ENCODE measurements at regions not wholly inside any gene's neighbourhood (a gene's known extent, or its start where the extent isn't known, plus 50 kb on each side); places are given as distances from the start of the nearest gene placed in this dataset.

GRCh38 chr6:121799574-121799973 is 364.1 kb downstream of the GJA1 start:
- H3K27ac ChIP-seq = no peak overlapping the region
- no peaks in the 10 kb centered on the region for H3K36me3 ChIP-seq
- no peaks in the 10 kb centered on the region for H3K27me3 ChIP-seq
- TF ChIP-seq CTCF (IDR thresholded peaks at IDR 0.05; ENCODE audit: low read depth, low read length) = no peak
- no peak overlapping the region for H3K4me3 ChIP-seq
- no peak for DNase-seq (ENCODE audit: low read depth in 1 of 2, low spot score in 1 of 2)
- H3K9me3 ChIP-seq (ENCODE audit: low read depth) = no peaks in the 10 kb centered on the region
- H3K4me1 ChIP-seq (ENCODE audit: low read depth) = no peaks in the 10 kb centered on the region

DNA sequence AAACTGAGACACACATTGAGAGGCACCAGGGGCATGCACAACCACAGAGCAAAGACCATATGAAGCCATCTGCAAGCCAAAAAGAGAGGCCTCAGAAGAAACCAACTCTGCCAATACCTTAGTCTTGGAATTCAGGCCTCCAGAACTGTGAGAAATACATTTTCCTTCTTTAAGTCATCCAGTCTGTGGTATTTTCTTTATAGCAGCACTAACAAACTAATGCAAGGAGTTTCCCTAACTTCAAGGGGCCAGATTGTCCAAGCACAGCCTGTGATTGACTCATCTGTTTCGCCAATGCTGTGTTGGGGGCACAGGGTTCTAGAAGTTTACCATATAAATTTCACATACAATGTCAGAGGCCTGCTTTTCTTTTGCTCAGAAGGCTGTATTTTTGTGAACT is 364.6 kb downstream of the GJA1 start:
- no peak overlapping the region for H3K27ac ChIP-seq
- no peak overlapping the region for H3K4me3 ChIP-seq
- no peak for TF ChIP-seq CTCF (IDR thresholded peaks at IDR 0.05; ENCODE audit: low read depth, low read length)
- H3K27me3 ChIP-seq = no peaks in the 10 kb centered on the region
- H3K4me1 ChIP-seq (ENCODE audit: low read depth) = no peaks in the 10 kb centered on the region
- no peaks in the 10 kb centered on the region for H3K9me3 ChIP-seq (ENCODE audit: low read depth)
- no peak for DNase-seq (ENCODE audit: low read depth in 1 of 2, low spot score in 1 of 2)
- no peaks in the 10 kb centered on the region for H3K36me3 ChIP-seq

DNA sequence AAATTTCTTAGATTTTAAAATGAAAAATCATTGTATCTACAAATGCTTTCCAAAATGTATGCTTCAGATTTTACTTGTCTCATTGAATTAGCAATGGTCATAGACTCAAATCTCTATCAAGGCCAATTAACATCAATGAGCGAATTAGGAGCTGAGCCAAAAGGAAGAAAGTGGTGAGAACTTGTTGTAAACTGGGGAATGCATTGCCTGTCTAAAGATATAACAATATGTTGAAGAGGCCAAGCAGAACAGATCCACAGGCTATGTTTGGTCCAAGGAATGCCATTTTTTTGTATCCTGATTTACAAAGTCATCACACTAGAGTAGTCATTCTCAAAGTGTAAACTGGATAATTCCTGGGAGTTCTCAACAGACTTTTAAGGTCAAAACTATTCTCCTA is 370.7 kb downstream of the GJA1 start:
- TF ChIP-seq CTCF (IDR thresholded peaks at IDR 0.05; ENCODE audit: low read depth, low read length) = no peak
- no peak for DNase-seq (ENCODE audit: low read depth in 1 of 2, low spot score in 1 of 2)
- no peaks in the 10 kb centered on the region for H3K9me3 ChIP-seq (ENCODE audit: low read depth)
- H3K4me3 ChIP-seq = no peak overlapping the region
- H3K36me3 ChIP-seq = no peaks in the 10 kb centered on the region
- no peak overlapping the region for H3K27ac ChIP-seq
- H3K27me3 ChIP-seq = no peaks in the 10 kb centered on the region
- H3K4me1 ChIP-seq (ENCODE audit: low read depth) = no peaks in the 10 kb centered on the region

GRCh38 chr6:121809211-121809610 is 373.8 kb downstream of the GJA1 start:
- no peaks in the 10 kb centered on the region for H3K4me1 ChIP-seq (ENCODE audit: low read depth)
- H3K4me3 ChIP-seq = no peak overlapping the region
- H3K9me3 ChIP-seq (ENCODE audit: low read depth) = no peaks in the 10 kb centered on the region
- no peak overlapping the region for H3K27ac ChIP-seq
- peak in 1 of 2 donors; percentile 56 for DNase-seq (ENCODE audit: low read depth in 1 of 2, low spot score in 1 of 2)
- H3K27me3 ChIP-seq = no peaks in the 10 kb centered on the region
- TF ChIP-seq CTCF (IDR thresholded peaks at IDR 0.05; ENCODE audit: low read depth, low read length) = no peak
- H3K36me3 ChIP-seq = no peaks in the 10 kb centered on the region

- H3K27me3 ChIP-seq = no peaks in the 10 kb centered on the region
- no peak overlapping the region for H3K27ac ChIP-seq
- no peaks in the 10 kb centered on the region for H3K36me3 ChIP-seq
- no peak for TF ChIP-seq CTCF (IDR thresholded peaks at IDR 0.05; ENCODE audit: low read depth, low read length)
- H3K9me3 ChIP-seq (ENCODE audit: low read depth) = no peaks in the 10 kb centered on the region
- H3K4me1 ChIP-seq (ENCODE audit: low read depth) = no peaks in the 10 kb centered on the region
- H3K4me3 ChIP-seq = no peak overlapping the region
- DNase-seq (ENCODE audit: low read depth in 1 of 2, low spot score in 1 of 2) = no peak
Measured at GRCh38 chr6:121810158-121811032, 374.9 kb downstream of the GJA1 start.

Measured in cardiac muscle cell (in vitro differentiated cells and primary cell).